H9 (cell line): ENCODE measurements at regions not wholly inside any gene's neighbourhood (a gene's known extent, or its start where the extent isn't known, plus 50 kb on each side); places are given as distances from the start of the nearest gene placed in this dataset.

ENCODE experiments used
- DNase-seq: peaks from one replicate; pipeline ENCODE4 v3.0.0-alpha.2; 2017
- H2AFZ ChIP-seq: one replicate; pipeline ENCODE4 v1.6.1; 2013; ENCODE audit warnings: mild to moderate bottlenecking, low read length, control low read depth, moderate library complexity
- H2AK5ac ChIP-seq: 2 replicates; pipeline ENCODE4 v1.6.1; 2013; ENCODE audit warnings: low read length, control low read depth, mixed read lengths; ENCODE audit not compliant: insufficient read length
- H2BK120ac ChIP-seq: one replicate; pipeline ENCODE4 v1.6.1; 2013; ENCODE audit warnings: low read depth, mild to moderate bottlenecking, low read length, control low read depth, inconsistent platforms; ENCODE audit not compliant: poor library complexity, severe bottlenecking
- H2BK12ac ChIP-seq: 2 replicates; pipeline ENCODE4 v1.6.1; 2013; ENCODE audit warnings: low read length, control low read depth, mixed read lengths, low read depth; ENCODE audit not compliant: insufficient read length
- H2BK15ac ChIP-seq: 2 replicates; pipeline ENCODE4 v1.6.1; 2013; ENCODE audit warnings: low read depth, low read length, control low read depth
- H2BK20ac ChIP-seq: one replicate; pipeline ENCODE4 v1.6.1; 2013; ENCODE audit warnings: low read depth, mild to moderate bottlenecking, low read length, control low read depth, inconsistent platforms; ENCODE audit not compliant: poor library complexity, severe bottlenecking
- H2BK5ac ChIP-seq: 2 replicates; pipeline ENCODE4 v1.6.1; 2013; ENCODE audit warnings: low read length, control low read depth, mixed read lengths; ENCODE audit not compliant: insufficient read length
- H3K14ac ChIP-seq: 2 replicates; pipeline ENCODE4 v1.6.1; 2013; ENCODE audit warnings: low read length, control low read depth; ENCODE audit not compliant: insufficient read depth
- H3K18ac ChIP-seq: 2 replicates; pipeline ENCODE4 v1.6.1; 2013; ENCODE audit warnings: low read depth, mild to moderate bottlenecking, mixed read lengths, low read length, control low read depth; ENCODE audit not compliant: insufficient read length
- H3K23ac ChIP-seq: 2 replicates; pipeline ENCODE4 v1.6.1; 2013; ENCODE audit warnings: low read length, control low read depth, mixed read lengths, low read depth; ENCODE audit not compliant: insufficient read length
- H3K23me2 ChIP-seq: 2 replicates; pipeline ENCODE4 v1.6.1; 2013; ENCODE audit warnings: low read depth, mild to moderate bottlenecking, mixed read lengths, low read length, control low read depth; ENCODE audit not compliant: insufficient read length, poor library complexity, severe bottlenecking
- H3K27ac ChIP-seq: 2 replicates; pipeline ENCODE4 v1.5.1; 2013; ENCODE audit warnings: low read length, control low read depth, mixed read lengths, low read depth; ENCODE audit not compliant: insufficient read length
- H3K27me3 ChIP-seq: 2 replicates; pipeline ENCODE4 v1.6.1; 2013; ENCODE audit warnings: low read length, control low read depth, inconsistent platforms; ENCODE audit not compliant: insufficient read depth
- H3K4ac ChIP-seq: 2 replicates; pipeline ENCODE4 v1.6.1; 2013; ENCODE audit warnings: low read depth, mild to moderate bottlenecking, control low read depth, inconsistent platforms, low read length, moderate library complexity
- H3K4me1 ChIP-seq: 2 replicates; pipeline ENCODE4 v1.6.1; 2013; ENCODE audit warnings: low read length, control low read depth, inconsistent platforms; ENCODE audit not compliant: insufficient read depth
- H3K4me2 ChIP-seq: 2 replicates; pipeline ENCODE4 v1.6.1; 2013; ENCODE audit warnings: low read length, control low read depth, mixed read lengths; ENCODE audit not compliant: insufficient read length, insufficient read depth
- H3K56ac ChIP-seq: 2 replicates; pipeline ENCODE4 v1.6.1; 2013; ENCODE audit warnings: low read depth, mild to moderate bottlenecking, mixed read lengths, low read length, control low read depth; ENCODE audit not compliant: insufficient read length
- H3K79me1 ChIP-seq: 2 replicates; pipeline ENCODE4 v1.6.1; 2013; ENCODE audit warnings: low read depth, mild to moderate bottlenecking, moderate library complexity, low read length, control low read depth, inconsistent platforms; ENCODE audit not compliant: insufficient read depth, poor library complexity, severe bottlenecking
- H3K79me2 ChIP-seq: 2 replicates; pipeline ENCODE4 v1.6.1; 2013; ENCODE audit warnings: low read length, control low read depth, inconsistent platforms; ENCODE audit not compliant: insufficient read depth
- H3K9ac ChIP-seq: 2 replicates; pipeline ENCODE4 v1.6.1; 2013; ENCODE audit warnings: low read length, control low read depth, mixed read lengths; ENCODE audit not compliant: insufficient read length; ENCODE audit errors: extremely low read depth
- H3K9me3 ChIP-seq: one replicate; pipeline ENCODE4 v1.6.1; 2013; ENCODE audit warnings: low read depth, low read length, inconsistent platforms; ENCODE audit not compliant: control insufficient read depth
- H3T11ph ChIP-seq: one replicate; pipeline ENCODE4 v1.6.1; 2013; ENCODE audit warnings: mild to moderate bottlenecking, low read length, control low read depth, inconsistent platforms
- H4K20me1 ChIP-seq: one replicate; pipeline ENCODE4 v1.6.1; 2013; ENCODE audit not compliant: control insufficient read depth, insufficient read length, insufficient read depth
- H4K5ac ChIP-seq: 2 replicates; pipeline ENCODE4 v1.6.1; 2013; ENCODE audit warnings: low read depth, mild to moderate bottlenecking, mixed read lengths, low read length, control low read depth; ENCODE audit not compliant: insufficient read length
- H4K8ac ChIP-seq: replicated peaks from 2 replicates; pipeline ENCODE4 v1.6.1; 2013; ENCODE audit warnings: low read length, control low read depth, mixed read lengths, low read depth; ENCODE audit not compliant: insufficient read length
- H4K91ac ChIP-seq: 2 replicates; pipeline ENCODE4 v1.6.1; 2013; ENCODE audit warnings: low read depth, mild to moderate bottlenecking, moderate library complexity, mixed read lengths, low read length, control low read depth; ENCODE audit not compliant: insufficient read length
- H3K27ac Mint-ChIP-seq, 3 experiments: 2 replicates in 2 of 3; 3 replicates in 1 of 3; pipeline ENCODE4 v1.8.0; 2020 to 2021; ENCODE audit warnings: mixed read lengths in 3 of 3, mild to moderate bottlenecking in 1 of 3, moderate library complexity in 1 of 3
- H3K27me3 Mint-ChIP-seq: 2 replicates; pipeline ENCODE4 v1.8.0; 2021; ENCODE audit warnings: low read depth, mild to moderate bottlenecking, moderate library complexity, mixed read lengths
- H3K36me3 Mint-ChIP-seq, 3 experiments: 2 replicates in 2 of 3; 3 replicates in 1 of 3; pipeline ENCODE4 v1.8.0; 2020 to 2021; ENCODE audit warnings: low read depth in 3 of 3, mixed read lengths in 3 of 3; ENCODE audit not compliant: insufficient read depth in 1 of 3
- H3K4me1 Mint-ChIP-seq, 2 experiments: 2 replicates each; pipeline ENCODE4 v1.8.0; 2020; ENCODE audit warnings: mixed read lengths in 2 of 2
- H3K4me3 Mint-ChIP-seq, 2 experiments: 2 replicates in 1 of 2; 3 replicates in 1 of 2; pipeline ENCODE4 v1.8.0; 2020 to 2021; ENCODE audit warnings: mild to moderate bottlenecking in 2 of 2, mixed read lengths in 2 of 2, moderate library complexity in 1 of 2
- H3K9me3 Mint-ChIP-seq, 2 experiments: 2 replicates in 1 of 2; 3 replicates in 1 of 2; pipeline ENCODE4 v1.8.0; 2020; ENCODE audit warnings: mild to moderate bottlenecking in 2 of 2, mixed read lengths in 2 of 2, moderate library complexity in 1 of 2
- WGBS: extraction: QIAGEN DNeasy Blood & Tissue Kit; methylation state at CpG from one replicate; pipeline ENCODE4 v1.1.7; 2013; ENCODE audit warnings: missing lambda C conversion rate, low lambda C conversion rate, mixed read lengths; ENCODE audit not compliant: insufficient read length; ENCODE audit errors: extremely low coverage; 5-methylcytosine and 5-hydroxymethylcytosine counted together
- TF ChIP-seq, protein P1 (sequence below): fragments of 200-600 bp; sonication (generic); conservative IDR thresholded peaks from 3 replicates; pipeline ENCODE4 v1.8.0; 2021; ENCODE audit warnings: antibody characterized with exemption, mild to moderate bottlenecking

DNA sequence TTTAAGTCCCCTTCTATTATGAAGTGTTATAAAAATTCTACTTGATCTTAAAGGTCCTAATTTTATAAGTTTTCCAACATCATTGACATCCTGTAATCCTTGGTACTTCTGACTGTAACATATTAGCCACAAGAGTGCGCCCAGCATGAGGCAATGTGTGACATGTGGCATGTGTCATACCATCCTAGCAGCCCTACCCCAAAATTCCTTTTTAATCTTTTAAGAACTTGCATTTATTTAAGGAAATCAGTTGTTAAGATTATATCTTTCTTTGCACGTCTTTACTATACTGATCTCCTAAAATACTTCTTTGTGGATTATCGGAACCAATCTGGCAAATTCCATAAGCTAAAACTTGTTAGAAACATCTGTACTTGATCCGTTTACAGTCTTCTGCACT lies 167.1 kb upstream of the SLC24A3 start:
- Histone ChIP-seq H4K5ac (no peak overlapping the region), H3K27me3 (no peaks in the 10 kb centered on the region), H3K23ac (no peak overlapping the region), H2BK15ac (no peak overlapping the region), H3K27ac (no peak overlapping the region), H2AFZ (no peak overlapping the region), H3K79me1 (no peaks in the 10 kb centered on the region), H2BK20ac (no peak overlapping the region), H3K79me2 (no peaks in the 10 kb centered on the region), H3K4me1 (no peaks in the 10 kb centered on the region; the same call in 1 of the 2 replicates), H3K18ac (no peak overlapping the region), H2BK12ac (no peak overlapping the region), H4K20me1 (no peaks in the 10 kb centered on the region), H3K56ac (no peak overlapping the region), H2BK120ac (no peak overlapping the region), H3K14ac (no peak overlapping the region), H2BK5ac (no peak overlapping the region), H3K4me2 (no peak overlapping the region), H3K9ac (no peak overlapping the region), H3K9me3 (no peaks in the 10 kb centered on the region), H3T11ph (no peak overlapping the region), H2AK5ac (no peak overlapping the region), H3K23me2 (no peaks in the 10 kb centered on the region), H3K4ac (no peak overlapping the region), H4K91ac (no peak overlapping the region), H4K8ac (no peak overlapping the region)
- Mint-ChIP-seq H3K9me3 (no peaks in the 10 kb centered on the region), H3K27me3 (peaks cover 7% of the 10 kb centered on the region), H3K4me1 (peaks cover 12 to 13% of the 10 kb centered on the region in 2 experiments), H3K36me3 (no peaks in the 10 kb centered on the region), H3K4me3 (no peak overlapping the region), H3K27ac (no peak overlapping the region)
- WGBS, result no CpG with 5 or more reads among the region's 4 CpGs
- DNase-seq, result no peak
- TF ChIP-seq, protein P1, sequence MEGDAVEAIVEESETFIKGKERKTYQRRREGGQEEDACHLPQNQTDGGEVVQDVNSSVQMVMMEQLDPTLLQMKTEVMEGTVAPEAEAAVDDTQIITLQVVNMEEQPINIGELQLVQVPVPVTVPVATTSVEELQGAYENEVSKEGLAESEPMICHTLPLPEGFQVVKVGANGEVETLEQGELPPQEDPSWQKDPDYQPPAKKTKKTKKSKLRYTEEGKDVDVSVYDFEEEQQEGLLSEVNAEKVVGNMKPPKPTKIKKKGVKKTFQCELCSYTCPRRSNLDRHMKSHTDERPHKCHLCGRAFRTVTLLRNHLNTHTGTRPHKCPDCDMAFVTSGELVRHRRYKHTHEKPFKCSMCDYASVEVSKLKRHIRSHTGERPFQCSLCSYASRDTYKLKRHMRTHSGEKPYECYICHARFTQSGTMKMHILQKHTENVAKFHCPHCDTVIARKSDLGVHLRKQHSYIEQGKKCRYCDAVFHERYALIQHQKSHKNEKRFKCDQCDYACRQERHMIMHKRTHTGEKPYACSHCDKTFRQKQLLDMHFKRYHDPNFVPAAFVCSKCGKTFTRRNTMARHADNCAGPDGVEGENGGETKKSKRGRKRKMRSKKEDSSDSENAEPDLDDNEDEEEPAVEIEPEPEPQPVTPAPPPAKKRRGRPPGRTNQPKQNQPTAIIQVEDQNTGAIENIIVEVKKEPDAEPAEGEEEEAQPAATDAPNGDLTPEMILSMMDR, result no peak
